ENCODE measurements at regions not wholly inside any gene's neighbourhood (a gene's known extent, or its start where the extent isn't known, plus 50 kb on each side); places are given as distances from the start of the nearest gene placed in this dataset.

DNA sequence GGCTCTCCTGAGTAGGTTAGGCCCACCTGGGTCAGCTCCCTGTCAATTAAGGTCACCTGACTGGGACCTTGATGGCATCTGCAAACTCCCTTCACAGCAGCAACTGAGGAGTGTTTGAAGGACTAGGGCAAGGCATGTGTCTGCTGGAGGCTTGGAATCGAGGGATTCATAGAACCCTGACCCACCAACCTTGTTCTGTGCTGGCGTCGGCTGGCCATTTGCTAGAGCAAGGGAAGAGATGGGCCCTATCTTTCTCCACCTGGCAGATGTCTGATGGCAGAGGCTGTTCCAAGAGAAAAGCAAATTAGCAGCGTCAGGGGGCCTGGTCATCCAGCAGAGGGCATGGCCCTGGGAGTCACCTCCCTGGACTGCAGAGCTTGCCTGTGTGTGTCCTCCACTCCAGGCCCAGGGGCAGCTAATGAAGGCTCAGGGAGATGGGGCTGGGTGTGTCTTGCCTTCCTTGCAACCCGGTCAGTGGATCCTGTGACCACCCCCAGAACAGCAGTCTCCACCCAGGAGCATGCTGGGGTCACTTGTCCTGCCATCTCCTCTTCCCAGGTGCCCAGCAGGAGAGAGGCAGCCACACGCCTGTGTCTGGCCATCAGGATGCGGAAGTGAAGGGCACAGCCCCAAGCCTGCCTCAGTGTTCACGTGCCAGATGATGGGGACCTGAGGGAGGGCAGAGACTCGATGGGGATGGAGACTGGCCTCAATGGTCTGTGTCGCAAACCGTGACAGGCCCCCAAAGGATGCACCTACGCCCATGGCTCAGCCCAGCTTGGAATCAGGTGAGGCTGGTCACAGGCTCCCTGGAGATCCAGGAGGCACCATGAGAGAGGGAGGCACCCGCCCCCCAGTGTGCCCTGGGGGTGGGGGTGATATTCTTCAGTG is 53.9 kb downstream of the BARX1 start:
- DNase-seq (ENCODE audit: low read depth in 2 of 3, low spot score in 2 of 3) = no peak

DNA sequence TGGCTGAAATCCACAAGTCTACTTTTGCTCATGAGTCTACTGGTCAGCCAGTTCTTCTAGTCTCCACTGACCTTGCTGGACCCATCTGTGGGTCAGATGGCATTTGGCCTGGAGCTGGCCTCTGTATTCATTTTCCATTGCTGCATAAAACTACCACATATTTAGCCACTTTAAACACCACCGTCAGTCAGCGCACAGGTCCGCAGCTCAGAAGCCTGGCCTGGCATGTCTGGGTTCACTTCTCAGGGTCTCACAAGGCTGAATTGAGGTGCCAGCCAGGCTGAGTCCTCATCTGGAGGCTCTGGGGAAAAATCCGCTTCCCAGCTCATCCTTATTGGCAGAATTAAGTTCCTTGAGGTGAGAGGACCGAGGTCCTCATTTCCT is 54.7 kb downstream of the BARX1 start:
- DNase-seq (ENCODE audit: low read depth in 2 of 3, low spot score in 2 of 3) = no peak

DNA sequence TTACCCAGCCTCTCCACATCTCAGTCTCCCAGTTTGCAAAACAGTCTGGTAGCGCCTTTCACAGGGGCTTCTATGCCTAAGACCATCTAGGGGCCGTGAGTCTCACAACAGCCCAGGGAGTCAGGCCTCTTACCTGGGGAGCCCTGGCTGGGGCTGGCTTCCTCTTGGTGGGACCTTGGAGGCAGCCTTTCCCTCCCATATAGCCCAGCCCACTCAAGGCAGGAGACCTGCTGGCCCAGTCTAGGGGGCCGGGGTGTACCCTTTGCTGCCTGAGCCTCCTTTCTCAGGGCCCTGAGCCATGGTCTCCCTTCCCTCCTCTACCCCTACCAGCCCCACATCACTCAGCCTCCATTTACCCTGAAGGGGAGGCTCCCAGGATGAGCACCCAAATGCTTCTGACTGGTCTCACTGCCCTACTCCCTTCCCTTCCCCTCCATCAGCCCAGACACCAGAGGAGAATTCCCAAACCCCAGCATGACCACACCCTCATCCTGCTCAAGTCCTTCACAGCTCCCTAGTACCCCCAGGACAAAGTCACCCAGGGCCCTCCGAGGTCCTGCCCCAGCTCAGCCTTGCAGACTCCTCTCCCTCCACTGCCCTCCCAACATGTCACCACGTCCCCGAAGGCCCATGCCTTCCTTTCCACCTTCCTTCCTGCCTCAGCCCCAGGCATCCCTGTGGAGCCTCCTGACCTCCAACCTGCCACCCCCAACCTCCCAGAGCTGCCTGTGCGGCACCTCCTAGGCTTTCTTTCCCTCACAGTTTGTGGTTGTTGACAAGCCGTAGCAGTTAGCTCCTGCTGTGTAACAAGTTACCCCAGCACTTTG is 55.3 kb downstream of the BARX1 start:
- DNase-seq (ENCODE audit: low read depth in 2 of 3, low spot score in 2 of 3) = no peak

DNA sequence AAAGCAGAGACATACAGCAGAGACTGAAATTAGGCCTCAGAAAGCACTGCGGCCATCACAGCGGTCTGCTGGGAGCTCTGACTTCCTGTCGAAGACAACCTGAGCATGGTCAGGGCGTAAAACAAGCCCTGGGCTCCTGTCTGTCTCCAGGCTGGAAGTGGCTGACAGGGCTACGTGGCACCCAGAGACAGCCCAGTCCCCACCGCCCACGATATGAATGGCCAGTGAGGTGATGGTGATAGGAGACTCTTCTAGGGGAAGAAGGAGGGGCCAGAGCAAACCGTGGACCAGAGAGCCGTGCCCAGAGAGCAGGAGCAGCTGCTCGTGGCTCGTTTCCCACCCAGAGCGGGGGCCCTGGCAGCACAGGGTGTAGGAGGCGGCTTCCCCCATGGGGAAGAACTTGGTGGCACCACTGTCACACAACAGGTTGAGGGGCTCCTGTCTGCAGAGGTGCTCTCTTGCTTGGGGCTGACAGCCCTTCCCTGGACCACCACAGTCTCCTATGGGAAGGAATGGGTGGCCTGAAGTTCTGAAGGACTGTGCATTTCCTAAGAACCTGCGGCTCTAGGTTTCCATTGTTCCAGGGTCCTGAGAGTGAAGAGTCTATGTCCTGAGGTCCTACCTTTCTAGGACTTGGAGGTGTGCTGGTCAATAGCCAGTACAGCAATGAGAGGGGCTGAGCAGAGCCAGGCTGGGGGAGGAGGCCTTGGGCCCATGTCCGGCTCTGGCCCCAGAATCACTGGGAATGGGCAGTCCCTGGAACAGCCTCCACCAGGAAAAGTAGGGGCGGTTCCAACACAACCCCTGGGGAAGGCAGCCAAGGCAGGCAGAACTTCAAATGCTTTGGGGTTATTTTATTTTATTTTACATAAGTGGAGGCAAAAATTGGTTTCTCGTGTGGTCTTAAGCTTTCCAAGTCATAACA is 56.4 kb downstream of the BARX1 start:
- DNase-seq (ENCODE audit: low read depth in 2 of 3, low spot score in 2 of 3) = no peak

DNA sequence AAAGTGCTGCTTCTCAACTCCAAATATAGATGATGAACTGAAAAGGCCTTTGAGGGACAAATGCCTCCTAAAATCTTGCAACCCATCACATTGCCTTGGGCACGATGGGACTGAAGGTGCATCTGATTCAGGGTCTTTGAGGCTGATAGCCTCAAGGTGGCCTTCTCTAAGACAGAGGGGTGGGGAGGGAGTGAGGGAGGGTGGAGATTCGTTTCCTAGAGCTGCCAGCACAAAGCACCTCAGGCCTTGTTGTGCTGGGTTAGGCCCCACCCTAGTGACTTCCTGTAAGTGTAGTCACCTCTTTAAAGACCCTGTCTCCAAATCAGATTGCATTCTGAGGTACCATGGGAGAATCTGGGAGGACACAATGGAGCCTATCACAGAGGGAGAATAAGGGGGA is 57.1 kb downstream of the BARX1 start:
- no peak for DNase-seq (ENCODE audit: low read depth in 2 of 3, low spot score in 2 of 3)

DNA sequence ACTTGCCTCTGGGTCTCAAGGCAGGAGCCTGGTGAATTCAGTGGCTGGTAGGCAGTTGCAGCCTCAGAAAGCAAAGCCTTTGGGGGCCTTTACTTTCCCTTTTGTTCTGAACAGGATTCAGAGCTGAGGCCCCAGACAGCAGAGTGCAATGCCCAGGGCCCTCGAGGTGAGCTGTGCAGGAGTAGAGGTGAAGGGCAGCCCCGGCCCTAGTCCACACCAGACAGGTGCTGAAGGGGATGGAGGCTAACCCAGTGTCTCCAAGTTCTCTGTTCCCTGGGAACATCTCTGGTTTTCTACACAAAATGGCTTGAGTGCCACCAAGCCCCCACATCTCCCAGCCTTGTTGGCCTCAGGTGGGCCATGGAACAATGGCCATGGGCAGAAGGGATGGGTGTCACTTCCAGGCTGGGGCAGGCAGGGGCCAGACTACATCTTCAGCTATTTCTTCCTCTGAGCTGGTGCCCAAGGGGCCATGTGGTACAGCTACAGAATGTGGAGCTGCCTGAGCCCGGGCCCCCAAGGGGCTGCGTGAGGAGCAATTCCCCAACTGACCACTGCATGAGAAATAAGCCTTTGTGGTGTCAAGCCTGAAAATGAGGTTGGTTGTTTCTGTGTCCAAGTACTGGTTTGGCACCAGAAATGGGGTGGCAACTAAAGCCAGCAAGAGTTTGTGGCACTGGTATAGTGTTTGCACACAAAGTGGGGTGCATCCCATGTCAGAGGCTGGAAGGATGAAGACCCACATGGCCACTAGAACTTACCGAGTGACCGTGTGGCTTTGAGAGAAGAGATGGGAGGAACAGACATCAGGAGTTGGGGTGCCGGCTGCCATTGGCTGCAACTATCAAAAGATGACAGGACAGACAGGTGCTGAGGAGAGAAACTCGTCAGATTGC is 57.8 kb downstream of the BARX1 start:
- DNase-seq (ENCODE audit: low read depth in 2 of 3, low spot score in 2 of 3) = no peak

DNA sequence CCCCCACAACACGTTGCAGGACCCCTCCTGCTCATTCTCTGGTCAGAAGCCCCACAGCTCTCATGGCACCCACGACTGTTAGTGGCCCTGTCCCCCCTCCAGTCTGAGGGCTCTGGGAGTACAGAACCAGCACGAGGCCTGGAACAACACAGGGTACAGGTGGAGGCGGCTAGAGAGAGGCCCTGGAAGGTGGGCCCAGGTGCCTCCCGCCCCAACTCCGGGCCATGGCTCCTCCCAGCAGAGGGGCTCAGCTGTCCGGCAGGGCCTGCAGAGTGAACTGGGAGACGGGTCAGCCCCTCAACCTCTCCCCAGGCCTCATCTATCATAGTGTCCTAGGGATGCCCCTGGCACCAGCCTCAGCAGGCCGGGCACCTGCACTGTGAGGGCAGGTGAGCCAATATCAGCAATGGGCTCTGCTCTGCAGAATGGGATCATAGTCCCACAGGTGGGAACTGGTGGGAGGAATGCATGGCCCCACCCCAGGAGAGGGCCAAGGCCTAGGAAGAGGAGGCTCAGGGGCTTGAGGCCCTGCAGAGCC is 58.6 kb downstream of the BARX1 start:
- DNase-seq (ENCODE audit: low read depth in 2 of 3, low spot score in 2 of 3) = no peak

DNA sequence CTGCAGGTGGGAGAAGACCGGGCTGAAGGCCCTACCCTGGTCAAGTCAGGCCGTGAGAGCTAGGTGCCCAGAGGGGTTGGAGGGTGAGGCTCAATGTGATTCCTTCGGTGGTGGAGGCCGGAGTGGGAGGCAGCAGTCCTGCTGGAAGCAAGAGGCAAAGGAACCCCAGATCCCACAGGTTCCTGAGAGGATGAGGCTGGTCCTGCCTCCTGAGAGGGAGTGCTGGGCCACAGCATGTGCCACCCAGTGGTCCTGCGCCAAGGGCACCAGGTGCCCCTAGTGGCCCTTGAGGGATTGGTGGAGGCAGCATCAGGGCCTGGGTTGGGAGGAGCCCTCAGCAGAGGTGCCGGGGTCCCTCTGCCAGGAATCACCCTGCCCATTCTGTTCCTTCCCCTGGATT is 59.1 kb downstream of the BARX1 start:
- DNase-seq (ENCODE audit: low read depth in 2 of 3, low spot score in 2 of 3) = no peak

DNA sequence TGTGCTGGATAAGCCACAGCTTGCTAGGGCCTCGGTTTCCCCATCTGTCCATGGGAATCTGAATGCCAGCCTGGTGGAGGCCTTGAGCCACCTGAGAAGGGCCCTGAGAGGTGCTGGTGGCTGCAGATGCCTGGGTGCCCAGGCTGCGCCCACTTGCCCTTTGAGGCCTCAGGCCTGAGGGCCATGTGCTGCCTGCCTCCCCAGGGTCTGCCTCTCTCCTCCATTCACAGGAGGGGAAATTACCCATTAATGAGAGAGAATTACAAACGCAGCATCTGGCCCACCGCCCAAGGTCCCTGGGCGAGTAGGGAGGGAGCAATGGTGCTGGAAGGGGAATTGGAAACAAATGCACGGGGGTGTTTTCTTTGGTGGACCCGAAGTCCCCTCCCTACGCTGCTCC is 59.6 kb downstream of the BARX1 start:
- DNase-seq (ENCODE audit: low read depth in 2 of 3, low spot score in 2 of 3) = no peak

DNA sequence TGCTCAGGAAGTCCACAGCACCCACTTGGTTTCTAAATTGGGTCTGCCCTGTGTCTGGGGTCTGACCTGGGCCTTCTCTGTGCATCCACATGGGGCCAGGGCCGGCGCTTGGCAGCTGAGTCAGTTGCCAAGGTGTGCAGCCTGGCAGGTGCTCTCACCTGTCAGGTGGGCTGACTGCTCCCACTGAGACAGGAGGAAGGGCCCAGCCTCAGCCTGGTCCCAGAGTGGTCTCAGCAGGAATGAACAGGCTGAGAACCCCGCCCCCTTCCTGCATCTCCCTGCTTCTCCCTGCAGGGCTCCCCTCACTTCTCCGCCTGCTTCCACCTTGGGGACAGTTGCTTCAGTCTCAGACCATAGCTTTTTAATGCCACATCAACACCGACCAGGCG is 60.5 kb downstream of the BARX1 start:
- DNase-seq (ENCODE audit: low read depth in 2 of 3, low spot score in 2 of 3) = no peak

DNA sequence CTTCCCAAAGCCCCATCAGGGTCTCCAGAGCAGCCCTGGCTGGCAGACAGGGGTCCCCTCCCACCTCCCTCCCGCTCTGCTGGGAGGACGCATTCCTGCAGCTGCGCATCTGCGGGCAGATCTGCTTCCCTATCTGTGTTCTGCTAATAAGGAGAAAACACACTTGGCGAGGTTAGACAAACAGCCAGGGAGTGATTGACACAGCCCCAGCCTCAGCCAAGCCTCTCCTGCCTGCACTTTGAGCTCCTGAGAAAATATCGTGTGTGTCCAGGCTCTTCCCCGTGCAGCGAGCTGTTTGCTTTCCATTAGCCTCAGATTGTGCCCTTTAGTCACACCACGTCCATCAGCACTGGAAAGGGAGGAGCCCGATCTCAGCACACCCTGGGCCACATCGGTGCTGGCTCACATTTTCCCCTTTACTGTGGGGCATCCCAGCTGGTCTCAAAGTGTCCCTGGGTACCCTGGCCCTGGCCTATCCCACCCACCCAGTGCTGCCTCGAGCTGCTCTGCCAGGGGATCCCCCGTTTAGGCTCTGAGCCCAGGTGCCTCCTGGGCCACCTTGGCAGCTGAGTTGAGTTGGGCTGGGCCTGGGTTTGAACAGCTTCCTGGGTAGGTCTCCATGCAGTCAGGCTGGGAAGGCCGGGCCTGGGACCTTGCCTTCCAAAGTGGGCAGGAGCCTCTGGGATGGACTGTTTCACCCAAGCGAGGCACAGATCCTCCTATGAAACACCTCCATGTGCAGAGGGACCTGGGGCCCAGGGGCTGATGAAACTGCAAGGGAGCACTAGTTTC is 61.1 kb downstream of the BARX1 start:
- no peak for DNase-seq (ENCODE audit: low read depth in 2 of 3, low spot score in 2 of 3)

DNA sequence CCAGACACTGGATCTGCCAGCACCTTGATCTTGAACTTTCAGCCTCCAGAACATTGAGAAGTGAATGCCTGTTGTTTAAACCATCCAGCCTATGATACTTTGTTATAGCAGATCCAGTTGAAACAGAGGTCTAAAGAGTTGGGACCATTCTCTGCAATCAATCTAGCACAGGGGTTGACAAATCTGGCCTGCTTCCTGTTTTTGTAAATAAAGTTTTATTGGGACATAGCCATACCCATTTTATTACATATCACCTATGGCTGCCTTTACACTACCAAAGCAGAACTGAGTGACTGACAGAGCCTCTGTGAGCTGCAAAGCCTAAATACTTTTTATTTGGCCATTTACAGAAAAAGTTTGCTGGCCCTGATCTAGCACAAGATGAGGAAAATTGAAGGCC is 62.0 kb downstream of the BARX1 start:
- no peak for DNase-seq (ENCODE audit: low read depth in 2 of 3, low spot score in 2 of 3)

DNA sequence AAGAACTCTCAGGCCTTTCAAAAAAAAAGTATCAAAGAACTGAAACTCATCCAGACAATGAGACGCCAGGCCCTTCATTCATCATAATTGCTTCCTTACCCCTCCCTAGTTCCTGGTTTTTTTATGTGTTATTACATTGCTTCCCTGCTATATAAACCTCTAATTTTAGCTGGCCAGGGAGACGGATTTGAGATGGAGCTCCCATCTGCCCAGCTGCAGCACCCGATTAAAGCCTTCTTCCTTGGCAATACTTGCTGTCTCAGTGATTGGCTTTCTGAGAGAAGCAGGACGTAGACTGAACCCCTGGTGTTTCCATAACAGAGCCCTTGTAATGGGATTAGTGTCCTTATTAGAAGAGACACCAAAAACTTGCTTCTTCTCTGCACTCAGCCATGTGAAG is 62.4 kb downstream of the BARX1 start:
- DNase-seq (ENCODE audit: low read depth in 2 of 3, low spot score in 2 of 3) = no peak

DNA sequence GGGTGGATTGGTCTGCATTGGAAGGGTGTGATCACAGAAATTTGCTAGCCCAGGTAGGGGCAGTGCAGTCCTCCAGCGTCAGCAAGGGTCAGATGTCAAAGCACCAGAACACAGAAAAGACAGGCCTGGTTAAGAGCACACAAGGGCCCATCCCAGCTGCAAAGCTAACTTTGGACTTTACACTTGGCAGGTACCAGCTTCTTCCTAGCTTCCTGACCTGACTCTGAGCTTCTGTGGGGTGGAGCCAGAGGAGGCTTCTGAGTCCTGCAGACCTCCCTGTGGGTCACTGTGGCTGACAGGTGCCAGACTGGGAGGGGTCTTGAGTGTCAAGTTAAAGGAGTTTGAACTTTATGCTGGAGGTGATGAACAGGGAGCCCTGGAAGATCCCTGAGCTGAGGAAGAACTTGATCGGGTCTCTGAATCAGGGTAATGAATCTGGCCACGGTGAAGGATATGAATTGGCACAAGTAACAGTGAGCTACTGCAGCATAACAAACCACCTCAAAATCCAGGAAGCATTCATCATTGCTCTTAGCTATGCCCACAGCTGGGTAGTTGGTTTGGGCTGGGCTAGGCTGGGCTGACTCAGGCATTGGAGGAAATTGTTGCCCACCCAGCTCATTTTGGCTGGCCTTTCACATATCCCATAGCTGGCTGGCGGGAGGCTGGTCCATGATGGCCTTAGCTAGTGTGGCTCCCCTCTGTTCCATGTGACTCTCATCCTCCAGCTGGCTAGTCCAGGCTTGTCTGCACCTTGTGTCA is 63.4 kb downstream of the BARX1 start:
- DNase-seq (ENCODE audit: low read depth in 2 of 3, low spot score in 2 of 3) = no peak

DNA sequence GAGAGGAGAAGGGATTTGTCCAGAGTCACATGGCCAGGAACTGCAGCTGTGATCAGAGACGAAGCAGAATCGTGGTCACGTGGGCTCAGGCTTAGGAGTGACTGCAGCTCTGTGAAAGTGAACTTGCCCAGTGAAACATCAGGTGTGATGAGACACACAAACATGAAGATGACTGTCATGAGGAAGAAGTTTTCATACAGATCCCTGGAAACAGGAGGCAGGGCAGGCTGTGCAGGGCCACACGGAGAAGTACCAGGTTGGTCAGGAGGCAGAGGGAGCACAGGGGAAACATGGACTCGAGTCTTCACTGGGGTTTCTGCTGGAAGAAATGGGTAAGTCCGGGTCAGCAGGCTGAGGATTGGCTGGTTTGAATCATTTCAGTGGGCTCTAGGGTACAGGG is 64.1 kb downstream of the BARX1 start:
- no peak for DNase-seq (ENCODE audit: low read depth in 2 of 3, low spot score in 2 of 3)

DNA sequence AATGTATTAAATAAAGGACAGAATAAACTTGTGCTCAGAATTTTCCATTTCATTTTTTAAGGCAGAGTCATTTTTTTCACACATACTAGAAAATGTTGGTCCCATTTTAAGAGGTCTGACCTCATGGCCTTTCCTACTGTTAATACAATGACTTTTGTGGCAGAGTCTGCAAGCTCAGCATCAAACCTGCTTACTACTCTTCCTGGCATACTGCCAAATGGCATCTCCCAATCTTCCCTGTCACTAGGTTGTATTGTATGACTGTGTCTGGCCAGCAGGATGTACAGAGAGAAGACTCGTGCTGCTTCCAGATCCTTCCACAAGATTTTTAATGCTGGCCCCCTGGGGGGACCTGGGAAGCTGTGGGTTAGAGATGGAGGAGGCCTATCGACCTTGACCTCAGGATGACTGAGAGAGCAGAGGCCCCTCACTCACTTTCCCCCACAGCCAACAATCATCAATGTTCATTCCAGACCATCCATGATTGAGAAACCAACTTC is 64.7 kb downstream of the BARX1 start:
- no peak for DNase-seq (ENCODE audit: low read depth in 2 of 3, low spot score in 2 of 3)

DNA sequence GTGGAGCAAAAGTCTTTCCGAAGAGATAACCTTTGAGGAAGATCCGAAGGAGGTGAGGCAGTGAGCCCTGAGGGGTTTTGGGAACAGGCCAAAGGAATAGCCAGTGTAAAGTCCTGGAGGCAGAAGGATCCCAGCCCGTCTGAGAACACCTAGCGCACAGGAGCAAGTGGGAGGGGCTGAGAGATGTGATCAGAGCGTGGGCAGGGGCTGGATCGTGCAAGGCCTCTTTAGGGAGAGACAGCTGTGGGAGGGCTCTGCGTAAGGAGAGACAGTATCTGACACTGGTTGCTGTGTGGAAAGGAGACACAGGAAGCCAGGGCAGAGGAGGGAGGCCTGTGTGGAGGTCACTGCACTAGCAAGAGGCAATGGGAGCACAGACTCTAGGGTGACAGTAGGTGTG is 68.2 kb downstream of the BARX1 start:
- no peak for DNase-seq (ENCODE audit: low read depth in 2 of 3, low spot score in 2 of 3)

DNA sequence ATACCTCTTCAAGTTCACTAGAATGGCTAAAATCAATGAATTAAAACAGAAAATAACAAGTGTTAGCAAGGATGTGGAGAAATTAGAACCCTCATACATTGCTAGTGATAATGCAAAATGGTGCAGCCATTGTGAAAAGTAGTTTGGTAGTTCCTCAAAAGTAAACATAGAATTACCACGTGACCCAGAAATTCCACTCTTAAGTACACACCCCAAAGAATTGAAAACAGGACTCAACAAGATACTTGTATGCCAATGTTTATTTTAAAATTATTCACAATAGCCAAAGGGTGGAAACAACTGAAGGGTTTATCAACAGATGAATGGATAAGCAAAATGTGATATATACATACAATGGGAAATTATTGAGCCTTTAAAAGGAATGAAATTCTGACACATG is 70.3 kb downstream of the BARX1 start:
- no peak for DNase-seq (ENCODE audit: low read depth in 2 of 3, low spot score in 2 of 3)

All from activated CD8-positive, alpha-beta memory T cell treated with anti-CD3 and anti-CD28 coated beads for 48 hours (primary cell).